ENCODE measurements at regions not wholly inside any gene's neighbourhood (a gene's known extent, or its start where the extent isn't known, plus 50 kb on each side); places are given as distances from the start of the nearest gene placed in this dataset.

DNA sequence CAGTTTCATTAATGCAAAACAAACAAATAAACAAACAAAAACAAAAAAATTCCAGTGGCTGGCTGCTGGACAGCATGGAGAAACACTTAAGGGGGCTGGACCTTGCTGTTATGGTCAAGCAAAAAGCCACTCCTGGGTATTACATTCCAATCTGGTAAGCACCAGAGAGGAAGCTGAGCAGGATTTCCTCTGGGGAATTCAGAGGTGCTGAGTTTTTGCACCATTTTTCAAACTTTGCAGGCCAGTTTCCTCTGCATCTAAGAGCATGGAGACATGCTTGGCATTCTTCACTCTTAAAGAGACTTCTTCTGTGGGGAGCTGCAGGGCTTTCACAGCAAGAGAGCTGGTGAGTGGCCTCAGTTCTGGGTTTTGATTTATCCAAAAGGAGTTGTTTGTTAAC lies 84.5 kb downstream of the FZD1 start:
- TF ChIP-seq POLR2A (IDR thresholded peaks at IDR 0.05) (no peak), POLR2AphosphoS5 (IDR thresholded peaks at IDR 0.05) (no peak)
- TF ChIP-seq, protein P1, sequence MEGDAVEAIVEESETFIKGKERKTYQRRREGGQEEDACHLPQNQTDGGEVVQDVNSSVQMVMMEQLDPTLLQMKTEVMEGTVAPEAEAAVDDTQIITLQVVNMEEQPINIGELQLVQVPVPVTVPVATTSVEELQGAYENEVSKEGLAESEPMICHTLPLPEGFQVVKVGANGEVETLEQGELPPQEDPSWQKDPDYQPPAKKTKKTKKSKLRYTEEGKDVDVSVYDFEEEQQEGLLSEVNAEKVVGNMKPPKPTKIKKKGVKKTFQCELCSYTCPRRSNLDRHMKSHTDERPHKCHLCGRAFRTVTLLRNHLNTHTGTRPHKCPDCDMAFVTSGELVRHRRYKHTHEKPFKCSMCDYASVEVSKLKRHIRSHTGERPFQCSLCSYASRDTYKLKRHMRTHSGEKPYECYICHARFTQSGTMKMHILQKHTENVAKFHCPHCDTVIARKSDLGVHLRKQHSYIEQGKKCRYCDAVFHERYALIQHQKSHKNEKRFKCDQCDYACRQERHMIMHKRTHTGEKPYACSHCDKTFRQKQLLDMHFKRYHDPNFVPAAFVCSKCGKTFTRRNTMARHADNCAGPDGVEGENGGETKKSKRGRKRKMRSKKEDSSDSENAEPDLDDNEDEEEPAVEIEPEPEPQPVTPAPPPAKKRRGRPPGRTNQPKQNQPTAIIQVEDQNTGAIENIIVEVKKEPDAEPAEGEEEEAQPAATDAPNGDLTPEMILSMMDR (IDR thresholded peaks at IDR 0.05), result no peak
